Osteoblast (primary cell): ENCODE measurements at regions not wholly inside any gene's neighbourhood (a gene's known extent, or its start where the extent isn't known, plus 50 kb on each side); places are given as distances from the start of the nearest gene placed in this dataset.

ENCODE experiments used
- DNase-seq: peaks from one replicate; pipeline ENCODE4 v3.0.0; 2011; ENCODE audit warnings: low spot score, mixed read lengths; ENCODE audit not compliant: insufficient read length; ENCODE audit errors: missing footprints
- H2AFZ ChIP-seq: 2 replicates; pipeline ENCODE4 v1.6.0; 2011; ENCODE audit warnings: mild to moderate bottlenecking, low read length
- H3K27ac ChIP-seq: 2 replicates; pipeline ENCODE4 v1.5.1; 2011; ENCODE audit warnings: mild to moderate bottlenecking, low read depth, low read length, moderate library complexity
- H3K27me3 ChIP-seq: 2 replicates; pipeline ENCODE4 v1.6.0; 2012; ENCODE audit warnings: mild to moderate bottlenecking, control low read depth, inconsistent platforms, low read length, moderate library complexity; ENCODE audit not compliant: insufficient read depth
- H3K36me3 ChIP-seq: 2 replicates; pipeline ENCODE4 v1.5.1; 2011; ENCODE audit warnings: mild to moderate bottlenecking, low read length, control low read depth, moderate library complexity; ENCODE audit not compliant: insufficient read depth
- H3K4me1 ChIP-seq: 2 replicates; pipeline ENCODE4 v1.5.1; 2011; ENCODE audit warnings: mild to moderate bottlenecking, low read length, control low read depth, moderate library complexity; ENCODE audit not compliant: insufficient read depth
- H3K4me2 ChIP-seq: 2 replicates; pipeline ENCODE4 v1.6.0; 2011; ENCODE audit warnings: mild to moderate bottlenecking, low read length; ENCODE audit not compliant: insufficient read depth
- H3K4me3 ChIP-seq: fragments of 200-600 bp; sonication (generic); 3 replicates; pipeline ENCODE4 v1.5.1; 2012; ENCODE audit warnings: mild to moderate bottlenecking, low read length, inconsistent platforms; ENCODE audit not compliant: insufficient read depth
- H3K79me2 ChIP-seq: 2 replicates; pipeline ENCODE4 v1.6.0; 2012; ENCODE audit warnings: mild to moderate bottlenecking, low read length, control low read depth, inconsistent platforms; ENCODE audit not compliant: insufficient read depth
- H3K9me3 ChIP-seq: 2 replicates; pipeline ENCODE4 v1.5.1; 2011; ENCODE audit warnings: low read depth, low read length, control low read depth
- H4K20me1 ChIP-seq: 2 replicates; pipeline ENCODE4 v1.6.0; 2012; ENCODE audit warnings: mild to moderate bottlenecking, low read length, control low read depth; ENCODE audit not compliant: insufficient read depth
- TF ChIP-seq, protein P1 (sequence below): IDR thresholded peaks from 2 replicates; pipeline ENCODE4 v1.5.1; 2011; ENCODE audit warnings: mild to moderate bottlenecking, low read depth, low read length, moderate library complexity; ENCODE audit errors: extremely low read depth

DNA sequence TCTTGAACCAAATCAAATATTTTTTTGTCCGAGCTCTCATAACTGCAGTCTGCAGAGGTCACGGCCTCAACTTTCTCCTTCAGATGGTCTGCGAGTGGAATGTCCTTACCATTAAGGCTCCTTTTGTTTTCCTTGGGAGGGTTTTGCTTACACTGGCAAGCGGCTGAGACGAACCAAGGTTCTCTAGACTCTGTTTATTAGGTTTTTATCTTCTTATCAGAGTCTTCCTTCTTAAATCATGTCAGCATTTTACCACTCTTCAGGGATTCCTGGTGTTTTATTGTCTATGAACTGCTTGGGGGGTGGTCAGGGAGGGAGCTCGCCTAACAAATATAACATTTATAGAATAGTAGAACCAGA, 773.7 kb upstream of the NR2F2 start:
- Histone ChIP-seq H3K4me2 (peak overlapping the region; percentile 72), H3K9me3 (no peaks in the 10 kb centered on the region), H3K79me2 (no peaks in the 10 kb centered on the region), H2AFZ (peak overlapping the region; percentile 61), H3K27me3 (no peaks in the 10 kb centered on the region), H3K4me1 (peaks cover 24% of the 10 kb centered on the region), H3K27ac (peak overlapping the region; percentile 85), H4K20me1 (no peaks in the 10 kb centered on the region), H3K4me3 (peak overlapping the region; percentile 46), H3K36me3 (no peaks in the 10 kb centered on the region)
- TF ChIP-seq, protein P1, sequence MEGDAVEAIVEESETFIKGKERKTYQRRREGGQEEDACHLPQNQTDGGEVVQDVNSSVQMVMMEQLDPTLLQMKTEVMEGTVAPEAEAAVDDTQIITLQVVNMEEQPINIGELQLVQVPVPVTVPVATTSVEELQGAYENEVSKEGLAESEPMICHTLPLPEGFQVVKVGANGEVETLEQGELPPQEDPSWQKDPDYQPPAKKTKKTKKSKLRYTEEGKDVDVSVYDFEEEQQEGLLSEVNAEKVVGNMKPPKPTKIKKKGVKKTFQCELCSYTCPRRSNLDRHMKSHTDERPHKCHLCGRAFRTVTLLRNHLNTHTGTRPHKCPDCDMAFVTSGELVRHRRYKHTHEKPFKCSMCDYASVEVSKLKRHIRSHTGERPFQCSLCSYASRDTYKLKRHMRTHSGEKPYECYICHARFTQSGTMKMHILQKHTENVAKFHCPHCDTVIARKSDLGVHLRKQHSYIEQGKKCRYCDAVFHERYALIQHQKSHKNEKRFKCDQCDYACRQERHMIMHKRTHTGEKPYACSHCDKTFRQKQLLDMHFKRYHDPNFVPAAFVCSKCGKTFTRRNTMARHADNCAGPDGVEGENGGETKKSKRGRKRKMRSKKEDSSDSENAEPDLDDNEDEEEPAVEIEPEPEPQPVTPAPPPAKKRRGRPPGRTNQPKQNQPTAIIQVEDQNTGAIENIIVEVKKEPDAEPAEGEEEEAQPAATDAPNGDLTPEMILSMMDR: no peak
- no peak for DNase-seq

DNA sequence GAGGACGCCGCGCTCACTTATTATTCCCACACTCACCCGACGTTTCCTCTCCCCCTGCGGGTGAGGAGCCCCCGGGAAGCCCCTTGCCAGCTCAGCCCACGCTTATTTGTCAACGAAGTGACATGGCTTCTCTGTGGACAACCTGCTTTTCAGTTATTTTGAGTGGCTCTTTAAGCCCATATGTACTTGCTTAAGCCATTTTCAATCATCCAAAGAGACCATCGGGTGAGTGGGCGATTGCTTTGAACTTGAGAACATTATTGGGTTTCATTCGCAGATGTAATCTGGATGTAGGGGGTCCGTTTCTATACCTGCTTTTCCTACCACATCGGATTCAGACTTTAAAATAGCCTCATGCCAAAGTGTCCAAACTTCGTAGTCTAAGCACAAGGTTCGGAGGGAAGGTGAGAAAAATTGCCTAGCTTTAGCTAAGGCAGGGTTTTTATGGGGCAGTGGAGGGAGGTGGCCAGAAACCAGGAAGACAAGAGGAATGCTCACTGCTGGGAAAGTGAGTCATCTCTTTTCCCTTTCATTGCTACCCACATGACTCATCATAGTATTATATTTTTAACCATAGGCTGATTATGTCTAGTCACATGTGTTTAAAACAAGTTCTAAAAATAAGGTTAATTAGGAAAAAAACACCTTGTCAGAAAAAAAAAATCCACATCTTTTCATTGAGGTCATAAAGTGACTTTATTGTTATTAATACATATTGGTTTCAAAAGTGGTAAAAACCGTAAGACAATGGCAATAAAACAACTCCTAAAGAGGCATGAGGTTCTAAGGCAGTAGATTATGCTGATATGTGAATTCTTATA, 773.1 kb upstream of the NR2F2 start:
- Histone ChIP-seq H4K20me1 (no peaks in the 10 kb centered on the region), H3K4me3 (peak overlapping the region; percentile 46), H3K9me3 (no peaks in the 10 kb centered on the region), H3K4me1 (peaks cover 24% of the 10 kb centered on the region), H3K79me2 (no peaks in the 10 kb centered on the region), H3K36me3 (no peaks in the 10 kb centered on the region), H3K27me3 (no peaks in the 10 kb centered on the region), H2AFZ (peak overlapping the region; percentile 61), H3K27ac (peak overlapping the region; percentile 85), H3K4me2 (peak overlapping the region; percentile 72)
- DNase-seq: no peak
- TF ChIP-seq, protein P1: no peak

DNA sequence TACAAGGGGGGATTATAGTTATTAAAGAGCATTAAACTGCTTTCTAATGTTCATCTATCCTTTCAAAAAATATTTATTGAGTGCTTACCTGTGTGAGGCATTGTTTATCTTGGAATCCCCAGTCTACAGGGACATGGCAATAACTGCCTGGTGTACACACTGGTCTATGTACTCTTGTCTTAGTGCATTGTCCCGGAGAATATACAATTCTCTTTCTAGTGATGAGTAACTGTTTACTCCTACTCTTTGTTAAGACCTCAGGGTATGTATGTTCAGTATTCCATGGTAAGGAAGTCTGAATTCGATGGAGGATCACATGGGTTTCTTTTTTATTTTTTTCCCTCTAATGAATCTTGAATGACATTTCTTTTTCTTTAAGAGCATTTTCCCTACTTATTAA, 772.4 kb upstream of the NR2F2 start:
- Histone ChIP-seq H3K4me3 (no peak overlapping the region), H3K36me3 (no peaks in the 10 kb centered on the region), H3K9me3 (no peaks in the 10 kb centered on the region), H3K27me3 (no peaks in the 10 kb centered on the region), H3K4me2 (no peak overlapping the region), H3K4me1 (peaks cover 24% of the 10 kb centered on the region), H3K79me2 (no peaks in the 10 kb centered on the region), H4K20me1 (no peaks in the 10 kb centered on the region), H2AFZ (no peak overlapping the region), H3K27ac (peak overlapping the region; percentile 85)
- TF ChIP-seq, protein P1: no peak
- no peak for DNase-seq

DNA sequence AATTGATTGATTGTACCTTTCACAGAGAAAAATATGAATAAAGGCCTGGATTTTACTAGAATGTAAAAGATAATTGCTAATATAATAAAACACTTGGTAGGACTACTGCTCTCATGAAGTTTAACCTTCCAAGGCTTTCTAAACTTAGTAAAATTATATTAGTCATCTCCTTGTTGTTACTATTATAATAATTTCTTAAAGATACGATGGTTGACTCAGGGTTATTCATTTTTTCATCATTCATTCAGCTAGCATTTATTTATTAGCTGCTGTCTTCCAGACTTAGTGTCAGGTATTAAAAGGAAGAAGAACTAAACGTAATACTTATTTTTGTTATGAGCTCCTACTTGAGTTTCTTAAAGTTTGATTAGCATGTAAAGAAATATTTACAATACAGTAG, 771.6 kb upstream of the NR2F2 start:
- H3K27ac ChIP-seq: peak overlapping the region; percentile 67
- no peak overlapping the region for H3K4me3 ChIP-seq

More for the DNA sequence above, 771.6 kb upstream of the NR2F2 start:
- H3K27me3 ChIP-seq: no peaks in the 10 kb centered on the region
- no peaks in the 10 kb centered on the region for H3K79me2 ChIP-seq
- no peak for DNase-seq
- no peak overlapping the region for H2AFZ ChIP-seq
- H3K4me1 ChIP-seq: peaks cover 24% of the 10 kb centered on the region
- no peaks in the 10 kb centered on the region for H3K9me3 ChIP-seq
- TF ChIP-seq, protein P1: no peak
- no peaks in the 10 kb centered on the region for H3K36me3 ChIP-seq
- no peak overlapping the region for H3K4me2 ChIP-seq
- H4K20me1 ChIP-seq: no peaks in the 10 kb centered on the region
